ENCODE measurements at regions not wholly inside any gene's neighbourhood (a gene's known extent, or its start where the extent isn't known, plus 50 kb on each side); places are given as distances from the start of the nearest gene placed in this dataset.

GRCh38 chr4:53816561-53816960, 225.3 kb upstream of the LNX1 start:
- no peaks in the 10 kb centered on the region for H4K20me1 ChIP-seq (ENCODE audit: insufficient read depth)
- POLR2A ChIA-PET, result no interaction called here
- no peak overlapping the region for H3K4me2 ChIP-seq (ENCODE audit: low read length)
- no peaks in the 10 kb centered on the region for H3K36me3 ChIP-seq (ENCODE audit: control insufficient read depth in 1 of 2, insufficient read depth in 2 of 2, low read length in 2 of 2)
- no peaks in the 10 kb centered on the region for H3K79me2 ChIP-seq (ENCODE audit: insufficient read depth, low read length)
- ATAC-seq, result no peak
- H3K27me3 ChIP-seq (ENCODE audit: insufficient read depth, low read length), result no peaks in the 10 kb centered on the region
- H3K4me3 ChIP-seq (replicated peaks in 1 of 2; ENCODE audit: low read depth in 1 of 2, low read length in 2 of 2), result no peak overlapping the region
- H3K27ac ChIP-seq (ENCODE audit: low read depth, low read length), result no peak overlapping the region
- intact Hi-C loops (cut with micrococcal nuclease), result no loop called here
- TF ChIP-seq SRF (IDR thresholded peaks at IDR 0.05; ENCODE audit: low read depth), result no peak
- TF ChIP-seq CBX3 (IDR thresholded peaks at IDR 0.05; ENCODE audit: low read depth), result no peak
- TF ChIP-seq TCF7L2 (IDR thresholded peaks at IDR 0.05; ENCODE audit: borderline replicate concordance, extremely low read depth, insufficient read depth, insufficient read length), result no peak
- no peak for TF ChIP-seq CTCF (IDR thresholded peaks at IDR 0.05 in 2 of 3, conservative IDR thresholded peaks at IDR 0.05 in 1 of 3; ENCODE audit: borderline replicate concordance in 1 of 3, insufficient read depth in 1 of 3, low read depth in 2 of 3, low read length in 2 of 3)
- TF ChIP-seq ZBTB33 (IDR thresholded peaks at IDR 0.05; ENCODE audit: extremely low read depth, insufficient replicate concordance, low read length), result no peak
- no peak for TF ChIP-seq JUND (IDR thresholded peaks at IDR 0.05)
- no peak for TF ChIP-seq SP1 (IDR thresholded peaks at IDR 0.05; ENCODE audit: low read depth)
- no peak for TF ChIP-seq RAD21 (IDR thresholded peaks at IDR 0.05; ENCODE audit: low read depth)
- no peak for TF ChIP-seq ELF1 (IDR thresholded peaks at IDR 0.05; ENCODE audit: borderline replicate concordance, low read depth)
- TF ChIP-seq EZH2 (IDR thresholded peaks at IDR 0.05), result no peak
- no peak for TF ChIP-seq POLR2AphosphoS5 (IDR thresholded peaks at IDR 0.05; ENCODE audit: low read depth, low read length)
- no peak overlapping the region for H3K9ac ChIP-seq (ENCODE audit: low read length)
- H3K9me2 ChIP-seq (ENCODE audit: insufficient read depth), result no peaks in the 10 kb centered on the region
- CTCF ChIA-PET, result no interaction called here
- H3K9me3 ChIP-seq (ENCODE audit: control insufficient read depth in 1 of 2, insufficient read depth in 1 of 2, low read depth in 1 of 2, low read length in 2 of 2), result no peaks in the 10 kb centered on the region
- no TSS peak for BruUV-seq (replicated peaks)
- no peaks in the 10 kb centered on the region for H3K4me1 ChIP-seq (ENCODE audit: control insufficient read depth in 1 of 2, insufficient read depth in 2 of 2, low read length in 2 of 2)
- RAD21 ChIA-PET (ENCODE audit: low non-redundant PET in 1 of 2, low total read pairs in 2 of 2, uncharacterized antibody in 2 of 2, unreplicated experiment in 2 of 2), result no interaction called here
- no peak for DNase-seq (ENCODE audit: low read depth, low spot score)
- no peak overlapping the region for H2AFZ ChIP-seq (ENCODE audit: low read depth, low read length, poor library complexity, severe bottlenecking)

Data from HCT116 (cell line).